HepG2 (cell line): ENCODE measurements at regions not wholly inside any gene's neighbourhood (a gene's known extent, or its start where the extent isn't known, plus 50 kb on each side); places are given as distances from the start of the nearest gene placed in this dataset.

Experiments
- HNRNPL ChIP-seq: fragments of 200-400 bp; formaldehyde crosslinking; IDR thresholded peaks from 2 replicates; pipeline ENCODE4 v1.6.1; 2017; ENCODE audit warnings: mild to moderate bottlenecking, low read depth, low read length
- IRF1 ChIP-seq: sonication (generic); formaldehyde crosslinking; IDR thresholded peaks from 2 replicates; pipeline ENCODE4 v1.4.0; 2020; ENCODE audit warnings: low read depth, mild to moderate bottlenecking, missing genetic modification reagents
- KLF16 ChIP-seq, 2 experiments: sonication (generic) in 1 of 2; formaldehyde crosslinking in 1 of 2; IDR thresholded peaks; 2 replicates each; pipeline versions ENCODE4 v1.6.1 to v1.8.0; 2016 to 2023; ENCODE audit warnings: missing genetic modification reagents in 2 of 2, missing compliant biosample characterization in 1 of 2
- PAWR ChIP-seq: sonication (generic); formaldehyde crosslinking; IDR thresholded peaks from 2 replicates; pipeline ENCODE4 v1.4.0; 2020; ENCODE audit warnings: missing genetic modification reagents, mild to moderate bottlenecking, borderline replicate concordance
- RFX5 ChIP-seq: IDR thresholded peaks from 2 replicates; pipeline ENCODE4 v1.6.1; 2011; ENCODE audit warnings: low read depth, low read length, improper control_type of control experiment
- SRF ChIP-seq: IDR thresholded peaks from 2 replicates; pipeline ENCODE4 v1.6.1; 2011; ENCODE audit warnings: mild to moderate bottlenecking, low read depth, low read length, moderate library complexity
- ZHX1 ChIP-seq: sonication (generic); formaldehyde crosslinking; IDR thresholded peaks from 2 replicates; pipeline ENCODE4 v1.8.1; 2022; ENCODE audit warnings: low read depth, mild to moderate bottlenecking, missing genetic modification reagents
- ZNF138 ChIP-seq: sonication (generic); formaldehyde crosslinking; IDR thresholded peaks from 2 replicates; pipeline ENCODE4 v1.5.0; 2020; ENCODE audit warnings: mild to moderate bottlenecking, low read depth, missing genetic modification reagents
- TF ChIP-seq, protein P1 (sequence below): IDR thresholded peaks from 2 replicates; pipeline ENCODE4 v1.6.1; 2012; ENCODE audit warnings: low read length, improper control_type of control experiment
- TF ChIP-seq, protein P2 (sequence below): sonication (generic); formaldehyde crosslinking; IDR thresholded peaks from 2 replicates; pipeline ENCODE4 v1.9.0; 2021; ENCODE audit warnings: mild to moderate bottlenecking, missing genetic modification reagents
- TF ChIP-seq, protein P3 (sequence below): sonication (generic); formaldehyde crosslinking; IDR thresholded peaks from 2 replicates; pipeline ENCODE4 v1.5.0; 2020; ENCODE audit warnings: mild to moderate bottlenecking, missing genetic modification reagents, moderate library complexity
- TF ChIP-seq, protein P4 (sequence below), 2 experiments: IDR thresholded peaks; 2 replicates each; pipeline ENCODE4 v1.6.1; 2011 to 2012; ENCODE audit warnings: low read length in 2 of 2, borderline replicate concordance in 1 of 2, low read depth in 1 of 2, mild to moderate bottlenecking in 1 of 2, moderate library complexity in 1 of 2

DNA sequence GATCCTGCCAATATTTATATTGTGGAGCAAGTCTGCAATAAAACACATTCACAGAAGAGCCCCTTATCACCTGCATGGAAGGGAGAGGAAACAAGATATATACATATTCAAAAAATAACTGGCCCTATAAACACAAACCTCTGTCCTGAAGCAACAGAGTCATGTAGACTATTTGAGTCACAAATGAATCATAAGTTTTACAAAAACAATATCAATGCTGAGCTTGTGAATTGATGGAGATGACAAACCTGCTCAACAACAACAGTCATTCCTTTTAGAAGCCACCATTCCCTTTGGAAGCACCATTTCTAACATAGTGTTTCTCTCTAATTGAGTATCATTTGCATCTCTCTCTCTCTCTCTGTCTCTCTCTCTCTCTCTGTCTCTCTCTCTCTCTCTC, 313.9 kb downstream of the MID1IP1 start:
- no peak for TF ChIP-seq PAWR
- no peak for TF ChIP-seq HNRNPL
- TF ChIP-seq SRF: no peak
- TF ChIP-seq, protein P1, sequence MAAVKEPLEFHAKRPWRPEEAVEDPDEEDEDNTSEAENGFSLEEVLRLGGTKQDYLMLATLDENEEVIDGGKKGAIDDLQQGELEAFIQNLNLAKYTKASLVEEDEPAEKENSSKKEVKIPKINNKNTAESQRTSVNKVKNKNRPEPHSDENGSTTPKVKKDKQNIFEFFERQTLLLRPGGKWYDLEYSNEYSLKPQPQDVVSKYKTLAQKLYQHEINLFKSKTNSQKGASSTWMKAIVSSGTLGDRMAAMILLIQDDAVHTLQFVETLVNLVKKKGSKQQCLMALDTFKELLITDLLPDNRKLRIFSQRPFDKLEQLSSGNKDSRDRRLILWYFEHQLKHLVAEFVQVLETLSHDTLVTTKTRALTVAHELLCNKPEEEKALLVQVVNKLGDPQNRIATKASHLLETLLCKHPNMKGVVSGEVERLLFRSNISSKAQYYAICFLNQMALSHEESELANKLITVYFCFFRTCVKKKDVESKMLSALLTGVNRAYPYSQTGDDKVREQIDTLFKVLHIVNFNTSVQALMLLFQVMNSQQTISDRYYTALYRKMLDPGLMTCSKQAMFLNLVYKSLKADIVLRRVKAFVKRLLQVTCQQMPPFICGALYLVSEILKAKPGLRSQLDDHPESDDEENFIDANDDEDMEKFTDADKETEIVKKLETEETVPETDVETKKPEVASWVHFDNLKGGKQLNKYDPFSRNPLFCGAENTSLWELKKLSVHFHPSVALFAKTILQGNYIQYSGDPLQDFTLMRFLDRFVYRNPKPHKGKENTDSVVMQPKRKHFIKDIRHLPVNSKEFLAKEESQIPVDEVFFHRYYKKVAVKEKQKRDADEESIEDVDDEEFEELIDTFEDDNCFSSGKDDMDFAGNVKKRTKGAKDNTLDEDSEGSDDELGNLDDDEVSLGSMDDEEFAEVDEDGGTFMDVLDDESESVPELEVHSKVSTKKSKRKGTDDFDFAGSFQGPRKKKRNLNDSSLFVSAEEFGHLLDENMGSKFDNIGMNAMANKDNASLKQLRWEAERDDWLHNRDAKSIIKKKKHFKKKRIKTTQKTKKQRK: no peak
- no peak for TF ChIP-seq RFX5
- TF ChIP-seq, protein P2, sequence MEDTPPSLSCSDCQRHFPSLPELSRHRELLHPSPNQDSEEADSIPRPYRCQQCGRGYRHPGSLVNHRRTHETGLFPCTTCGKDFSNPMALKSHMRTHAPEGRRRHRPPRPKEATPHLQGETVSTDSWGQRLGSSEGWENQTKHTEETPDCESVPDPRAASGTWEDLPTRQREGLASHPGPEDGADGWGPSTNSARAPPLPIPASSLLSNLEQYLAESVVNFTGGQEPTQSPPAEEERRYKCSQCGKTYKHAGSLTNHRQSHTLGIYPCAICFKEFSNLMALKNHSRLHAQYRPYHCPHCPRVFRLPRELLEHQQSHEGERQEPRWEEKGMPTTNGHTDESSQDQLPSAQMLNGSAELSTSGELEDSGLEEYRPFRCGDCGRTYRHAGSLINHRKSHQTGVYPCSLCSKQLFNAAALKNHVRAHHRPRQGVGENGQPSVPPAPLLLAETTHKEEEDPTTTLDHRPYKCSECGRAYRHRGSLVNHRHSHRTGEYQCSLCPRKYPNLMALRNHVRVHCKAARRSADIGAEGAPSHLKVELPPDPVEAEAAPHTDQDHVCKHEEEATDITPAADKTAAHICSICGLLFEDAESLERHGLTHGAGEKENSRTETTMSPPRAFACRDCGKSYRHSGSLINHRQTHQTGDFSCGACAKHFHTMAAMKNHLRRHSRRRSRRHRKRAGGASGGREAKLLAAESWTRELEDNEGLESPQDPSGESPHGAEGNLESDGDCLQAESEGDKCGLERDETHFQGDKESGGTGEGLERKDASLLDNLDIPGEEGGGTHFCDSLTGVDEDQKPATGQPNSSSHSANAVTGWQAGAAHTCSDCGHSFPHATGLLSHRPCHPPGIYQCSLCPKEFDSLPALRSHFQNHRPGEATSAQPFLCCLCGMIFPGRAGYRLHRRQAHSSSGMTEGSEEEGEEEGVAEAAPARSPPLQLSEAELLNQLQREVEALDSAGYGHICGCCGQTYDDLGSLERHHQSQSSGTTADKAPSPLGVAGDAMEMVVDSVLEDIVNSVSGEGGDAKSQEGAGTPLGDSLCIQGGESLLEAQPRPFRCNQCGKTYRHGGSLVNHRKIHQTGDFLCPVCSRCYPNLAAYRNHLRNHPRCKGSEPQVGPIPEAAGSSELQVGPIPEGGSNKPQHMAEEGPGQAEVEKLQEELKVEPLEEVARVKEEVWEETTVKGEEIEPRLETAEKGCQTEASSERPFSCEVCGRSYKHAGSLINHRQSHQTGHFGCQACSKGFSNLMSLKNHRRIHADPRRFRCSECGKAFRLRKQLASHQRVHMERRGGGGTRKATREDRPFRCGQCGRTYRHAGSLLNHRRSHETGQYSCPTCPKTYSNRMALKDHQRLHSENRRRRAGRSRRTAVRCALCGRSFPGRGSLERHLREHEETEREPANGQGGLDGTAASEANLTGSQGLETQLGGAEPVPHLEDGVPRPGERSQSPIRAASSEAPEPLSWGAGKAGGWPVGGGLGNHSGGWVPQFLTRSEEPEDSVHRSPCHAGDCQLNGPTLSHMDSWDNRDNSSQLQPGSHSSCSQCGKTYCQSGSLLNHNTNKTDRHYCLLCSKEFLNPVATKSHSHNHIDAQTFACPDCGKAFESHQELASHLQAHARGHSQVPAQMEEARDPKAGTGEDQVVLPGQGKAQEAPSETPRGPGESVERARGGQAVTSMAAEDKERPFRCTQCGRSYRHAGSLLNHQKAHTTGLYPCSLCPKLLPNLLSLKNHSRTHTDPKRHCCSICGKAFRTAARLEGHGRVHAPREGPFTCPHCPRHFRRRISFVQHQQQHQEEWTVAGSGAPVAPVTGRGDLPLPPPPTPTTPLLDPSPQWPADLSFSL (CRISPR knock-in tag): no peak
- no peak for TF ChIP-seq KLF16 (CRISPR knock-in tag; IDR thresholded peaks at IDR 0.05)
- no peak for TF ChIP-seq ZHX1 (CRISPR knock-in tag)
- TF ChIP-seq IRF1 (CRISPR knock-in tag): no peak
- TF ChIP-seq ZNF138 (CRISPR knock-in tag): no peak
- TF ChIP-seq, protein P3, sequence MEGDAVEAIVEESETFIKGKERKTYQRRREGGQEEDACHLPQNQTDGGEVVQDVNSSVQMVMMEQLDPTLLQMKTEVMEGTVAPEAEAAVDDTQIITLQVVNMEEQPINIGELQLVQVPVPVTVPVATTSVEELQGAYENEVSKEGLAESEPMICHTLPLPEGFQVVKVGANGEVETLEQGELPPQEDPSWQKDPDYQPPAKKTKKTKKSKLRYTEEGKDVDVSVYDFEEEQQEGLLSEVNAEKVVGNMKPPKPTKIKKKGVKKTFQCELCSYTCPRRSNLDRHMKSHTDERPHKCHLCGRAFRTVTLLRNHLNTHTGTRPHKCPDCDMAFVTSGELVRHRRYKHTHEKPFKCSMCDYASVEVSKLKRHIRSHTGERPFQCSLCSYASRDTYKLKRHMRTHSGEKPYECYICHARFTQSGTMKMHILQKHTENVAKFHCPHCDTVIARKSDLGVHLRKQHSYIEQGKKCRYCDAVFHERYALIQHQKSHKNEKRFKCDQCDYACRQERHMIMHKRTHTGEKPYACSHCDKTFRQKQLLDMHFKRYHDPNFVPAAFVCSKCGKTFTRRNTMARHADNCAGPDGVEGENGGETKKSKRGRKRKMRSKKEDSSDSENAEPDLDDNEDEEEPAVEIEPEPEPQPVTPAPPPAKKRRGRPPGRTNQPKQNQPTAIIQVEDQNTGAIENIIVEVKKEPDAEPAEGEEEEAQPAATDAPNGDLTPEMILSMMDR (CRISPR knock-in tag): no peak
- TF ChIP-seq, protein P4, sequence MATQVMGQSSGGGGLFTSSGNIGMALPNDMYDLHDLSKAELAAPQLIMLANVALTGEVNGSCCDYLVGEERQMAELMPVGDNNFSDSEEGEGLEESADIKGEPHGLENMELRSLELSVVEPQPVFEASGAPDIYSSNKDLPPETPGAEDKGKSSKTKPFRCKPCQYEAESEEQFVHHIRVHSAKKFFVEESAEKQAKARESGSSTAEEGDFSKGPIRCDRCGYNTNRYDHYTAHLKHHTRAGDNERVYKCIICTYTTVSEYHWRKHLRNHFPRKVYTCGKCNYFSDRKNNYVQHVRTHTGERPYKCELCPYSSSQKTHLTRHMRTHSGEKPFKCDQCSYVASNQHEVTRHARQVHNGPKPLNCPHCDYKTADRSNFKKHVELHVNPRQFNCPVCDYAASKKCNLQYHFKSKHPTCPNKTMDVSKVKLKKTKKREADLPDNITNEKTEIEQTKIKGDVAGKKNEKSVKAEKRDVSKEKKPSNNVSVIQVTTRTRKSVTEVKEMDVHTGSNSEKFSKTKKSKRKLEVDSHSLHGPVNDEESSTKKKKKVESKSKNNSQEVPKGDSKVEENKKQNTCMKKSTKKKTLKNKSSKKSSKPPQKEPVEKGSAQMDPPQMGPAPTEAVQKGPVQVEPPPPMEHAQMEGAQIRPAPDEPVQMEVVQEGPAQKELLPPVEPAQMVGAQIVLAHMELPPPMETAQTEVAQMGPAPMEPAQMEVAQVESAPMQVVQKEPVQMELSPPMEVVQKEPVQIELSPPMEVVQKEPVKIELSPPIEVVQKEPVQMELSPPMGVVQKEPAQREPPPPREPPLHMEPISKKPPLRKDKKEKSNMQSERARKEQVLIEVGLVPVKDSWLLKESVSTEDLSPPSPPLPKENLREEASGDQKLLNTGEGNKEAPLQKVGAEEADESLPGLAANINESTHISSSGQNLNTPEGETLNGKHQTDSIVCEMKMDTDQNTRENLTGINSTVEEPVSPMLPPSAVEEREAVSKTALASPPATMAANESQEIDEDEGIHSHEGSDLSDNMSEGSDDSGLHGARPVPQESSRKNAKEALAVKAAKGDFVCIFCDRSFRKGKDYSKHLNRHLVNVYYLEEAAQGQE (IDR thresholded peaks at IDR 0.05; ENCODE audit: borderline replicate concordance in 1 of 2, low read depth in 1 of 2, low read length in 2 of 2): no peak
